ENCODE measurements at regions not wholly inside any gene's neighbourhood (a gene's known extent, or its start where the extent isn't known, plus 50 kb on each side); places are given as distances from the start of the nearest gene placed in this dataset.

- TF ChIP-seq POLR2AphosphoS5 (IDR thresholded peaks at IDR 0.05; ENCODE audit: low read depth, low read length) (no peak), SIN3A (IDR thresholded peaks at IDR 0.05; ENCODE audit: borderline replicate concordance, insufficient read depth, low read depth, low read length) (no peak), CTCF (IDR thresholded peaks at IDR 0.05) (no peak)
Measured at GRCh38 chr21:39109163-39109530, 74.1 kb downstream of the PSMG1 start.
